Transverse colon (tissue), 4 donors: ENCODE measurements at regions not wholly inside any gene's neighbourhood (a gene's known extent, or its start where the extent isn't known, plus 50 kb on each side); places are given as distances from the start of the nearest gene placed in this dataset.

Experiments used
- DNase-seq: peaks from one replicate; pipeline ENCODE4 v3.0.0-alpha.2; 2019
- H3K27ac ChIP-seq, 4 donors: fragments of 200-600 bp; sonication (generic); 2 replicates each; pipeline ENCODE4 v1.5.1; 2016 to 2018; ENCODE audit warnings: inconsistent platforms in 4 of 4
- H3K27me3 ChIP-seq: fragments of 200-600 bp; sonication (generic); 2 replicates; pipeline ENCODE4 v1.5.1; 2017; ENCODE audit warnings: inconsistent platforms
- H3K36me3 ChIP-seq, 4 donors: fragments of 200-600 bp; sonication (generic); 2 replicates each; pipeline ENCODE4 v1.5.1; 2017 to 2019; ENCODE audit warnings: inconsistent platforms in 4 of 4
- H3K4me1 ChIP-seq, 4 donors: fragments of 200-600 bp; sonication (generic); 2 replicates each; pipeline ENCODE4 v1.5.1; 2017 to 2020; ENCODE audit warnings: inconsistent platforms in 4 of 4
- H3K4me3 ChIP-seq, 4 donors: fragments of 200-600 bp; sonication (generic); 1 replicate in 1 of 4; 2 replicates in 3 of 4; pipeline versions ENCODE4 v1.5.1 to v1.6.1; 2017 to 2019; ENCODE audit warnings: inconsistent platforms in 4 of 4
- H3K9me3 ChIP-seq, 2 donors: fragments of 200-600 bp; sonication (generic); 2 replicates each; pipeline ENCODE4 v1.5.1; 2017 to 2019; ENCODE audit warnings: inconsistent platforms in 2 of 2
- EP300 ChIP-seq: sonication (generic); formaldehyde crosslinking; IDR thresholded peaks from one replicate; pipeline ENCODE4 v1.6.1; 2017; ENCODE audit warnings: antibody characterized with exemption, low read depth
- POLR2A ChIP-seq: fragments of 450-650 bp; IDR thresholded peaks from one replicate; pipeline ENCODE4 v1.6.1; 2016; ENCODE audit warnings: antibody characterized with exemption, mild to moderate bottlenecking, moderate library complexity
- POLR2AphosphoS5 ChIP-seq, 3 donors: sonication (generic); formaldehyde crosslinking; IDR thresholded peaks; one replicate each; pipeline ENCODE4 v1.6.1; 2016; ENCODE audit warnings: antibody characterized with exemption in 3 of 3
- WGBS, 2 donors: methylation state at CpG; one replicate each; pipeline ENCODE4 v1.1.5; 2018; ENCODE audit warnings: low coverage in 1 of 2; 5-methylcytosine and 5-hydroxymethylcytosine counted together
- in situ Hi-C, 4 donors: fragments of 200-750 bp; cut with MboI; loops; one replicate each; pipeline versions ENCODE4 v1.15.0 to v1.15.1; 2017; ENCODE audit warnings: low sequenced_read_pairs in 3 of 4, low pct_ligation_motif_present in 1 of 4, low pct_unique_long_range_greater_than_20kb in 1 of 4
- intact Hi-C: fragments of 100-400 bp; cut with DNase I; formaldehyde crosslinking; loops from one replicate; pipeline ENCODE4 v1.15.1; 2023; ENCODE audit warnings: low total_unique reads
- TF ChIP-seq, protein P1 (sequence below), 5 experiments: fragments of 200-600 bp in 3 of 5; fragments of 450-650 bp in 2 of 5; sonication (generic) in 3 of 5; IDR thresholded peaks; 1 replicate in 2 of 5; 2 replicates in 3 of 5; pipeline ENCODE4 v1.5.1; 2016 to 2017; ENCODE audit warnings: antibody characterized with exemption in 5 of 5, inconsistent platforms in 3 of 5, mild to moderate bottlenecking in 2 of 5, moderate library complexity in 1 of 5

DNA sequence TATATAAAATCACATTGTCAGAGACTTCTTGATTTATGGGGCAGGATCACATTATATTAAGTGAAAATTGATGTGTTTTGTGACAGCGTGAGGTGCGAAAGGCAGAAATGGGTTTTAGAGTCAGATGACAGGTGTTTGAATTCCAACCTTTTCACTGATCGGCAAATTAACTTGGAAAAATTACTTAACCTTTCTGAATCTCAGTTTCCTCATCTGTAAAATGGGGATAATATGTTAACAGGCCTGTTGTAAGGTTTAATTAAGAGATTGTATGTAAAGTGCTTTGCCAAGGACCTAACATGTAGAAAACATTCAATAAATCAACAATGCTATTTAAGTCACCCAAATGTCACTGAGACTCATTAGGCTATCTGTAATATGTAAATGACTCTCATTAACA is 221.2 kb upstream of the LYZL1 start:
- in situ Hi-C loops, result no loop called here
- TF ChIP-seq EP300, result no peak
- no peak for TF ChIP-seq POLR2A
- Histone ChIP-seq H3K4me3 (no peak overlapping the region), H3K36me3 (no peaks in the 10 kb centered on the region), H3K27ac (no peak overlapping the region), H3K27me3 (no peaks in the 10 kb centered on the region), H3K9me3 (no peaks in the 10 kb centered on the region), H3K4me1 (no peaks in the 10 kb centered on the region)
- no peak for DNase-seq
- intact Hi-C loops, result no loop called here
- WGBS, 2 donors, result 95 to 96% methylated on average over 3 of the region's 3 CpGs

DNA sequence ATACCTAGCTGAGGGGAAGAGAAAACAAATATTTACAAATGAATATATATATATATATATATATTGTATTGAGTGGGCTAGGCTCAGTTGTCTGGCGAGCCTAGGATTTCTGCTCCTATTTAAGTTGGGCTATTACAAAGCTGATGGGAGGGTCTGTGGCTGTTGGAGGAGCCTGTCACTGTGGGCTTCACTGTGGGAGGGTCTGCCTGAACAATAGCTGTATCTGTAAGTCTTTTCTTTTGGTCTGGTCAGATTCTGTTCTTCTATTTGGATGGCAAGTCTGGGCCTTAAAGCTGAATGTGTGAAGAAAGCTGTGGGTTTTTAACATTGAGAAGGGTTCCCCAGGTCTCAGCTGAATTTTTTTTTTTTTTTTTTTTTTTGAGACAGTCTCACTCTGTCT is 220.6 kb upstream of the LYZL1 start:
- Histone ChIP-seq H3K36me3 (no peaks in the 10 kb centered on the region), H3K4me3 (no peak overlapping the region), H3K9me3 (no peaks in the 10 kb centered on the region), H3K27ac (no peak overlapping the region), H3K4me1 (no peaks in the 10 kb centered on the region), H3K27me3 (no peaks in the 10 kb centered on the region)
- no peak for DNase-seq
- WGBS, 2 donors, result 80 to 85% methylated on average over 1 of the region's 1 CpG
- intact Hi-C loops, result no loop called here
- TF ChIP-seq POLR2AphosphoS5 (IDR thresholded peaks at IDR 0.05) (no peak), POLR2A (no peak), EP300 (no peak)
- TF ChIP-seq, protein P1, sequence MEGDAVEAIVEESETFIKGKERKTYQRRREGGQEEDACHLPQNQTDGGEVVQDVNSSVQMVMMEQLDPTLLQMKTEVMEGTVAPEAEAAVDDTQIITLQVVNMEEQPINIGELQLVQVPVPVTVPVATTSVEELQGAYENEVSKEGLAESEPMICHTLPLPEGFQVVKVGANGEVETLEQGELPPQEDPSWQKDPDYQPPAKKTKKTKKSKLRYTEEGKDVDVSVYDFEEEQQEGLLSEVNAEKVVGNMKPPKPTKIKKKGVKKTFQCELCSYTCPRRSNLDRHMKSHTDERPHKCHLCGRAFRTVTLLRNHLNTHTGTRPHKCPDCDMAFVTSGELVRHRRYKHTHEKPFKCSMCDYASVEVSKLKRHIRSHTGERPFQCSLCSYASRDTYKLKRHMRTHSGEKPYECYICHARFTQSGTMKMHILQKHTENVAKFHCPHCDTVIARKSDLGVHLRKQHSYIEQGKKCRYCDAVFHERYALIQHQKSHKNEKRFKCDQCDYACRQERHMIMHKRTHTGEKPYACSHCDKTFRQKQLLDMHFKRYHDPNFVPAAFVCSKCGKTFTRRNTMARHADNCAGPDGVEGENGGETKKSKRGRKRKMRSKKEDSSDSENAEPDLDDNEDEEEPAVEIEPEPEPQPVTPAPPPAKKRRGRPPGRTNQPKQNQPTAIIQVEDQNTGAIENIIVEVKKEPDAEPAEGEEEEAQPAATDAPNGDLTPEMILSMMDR (IDR thresholded peaks at IDR 0.05), result no peak
- in situ Hi-C loops, result no loop called here

DNA sequence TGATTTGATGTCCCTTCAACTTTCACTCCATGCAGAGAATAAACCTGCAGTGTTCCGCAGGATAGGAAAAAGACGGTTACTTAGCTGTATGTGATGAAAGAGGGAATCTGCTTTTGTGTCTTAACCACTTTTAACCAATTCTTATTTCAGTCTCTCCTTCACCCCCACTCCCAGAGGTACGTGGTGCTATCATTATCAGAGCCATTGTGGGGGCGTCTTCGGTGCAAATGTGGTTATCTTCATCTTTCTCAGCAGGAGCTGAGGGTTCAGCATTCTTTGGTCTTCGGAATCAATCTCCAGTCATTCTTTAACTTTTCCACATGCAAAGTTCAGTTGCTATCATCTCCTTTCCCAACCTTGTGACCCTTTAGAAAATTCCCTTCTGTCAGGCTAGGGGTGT is 219.9 kb upstream of the LYZL1 start:
- intact Hi-C loops (no loop called here), in situ Hi-C loops (no loop called here)
- WGBS, 2 donors, result 84 to 90% methylated on average over 3 to 6 of the region's 6 CpGs
- Histone ChIP-seq H3K9me3 (no peaks in the 10 kb centered on the region), H3K4me3 (no peak overlapping the region), H3K27me3 (no peaks in the 10 kb centered on the region), H3K27ac (no peak overlapping the region), H3K36me3 (no peaks in the 10 kb centered on the region), H3K4me1 (no peaks in the 10 kb centered on the region)
- DNase-seq, result no peak
- TF ChIP-seq EP300 (no peak), POLR2A (no peak), POLR2AphosphoS5 (IDR thresholded peaks at IDR 0.05) (no peak)
- TF ChIP-seq, protein P1 (IDR thresholded peaks at IDR 0.05), result no peak

DNA sequence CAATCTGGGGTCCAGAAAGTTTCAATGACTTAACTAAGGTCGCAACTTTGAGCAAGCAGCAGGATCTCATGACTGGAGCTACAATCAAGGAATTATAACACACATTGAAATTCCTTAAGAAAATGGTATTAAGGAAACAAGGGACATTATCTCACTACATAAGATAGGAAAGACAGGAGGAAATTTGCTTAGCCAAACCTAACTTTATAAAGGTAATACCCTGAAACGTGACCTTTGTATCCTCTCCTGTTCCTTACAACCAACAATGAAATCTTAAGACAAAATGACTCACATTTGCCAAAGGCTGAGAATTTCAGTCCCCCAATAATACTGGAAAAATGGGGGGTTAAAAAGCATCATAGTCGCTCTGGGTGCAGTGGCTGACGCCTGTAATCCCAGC is 218.9 kb upstream of the LYZL1 start:
- TF ChIP-seq EP300 (no peak), POLR2AphosphoS5 (IDR thresholded peaks at IDR 0.05) (no peak), POLR2A (no peak)
- TF ChIP-seq, protein P1 (IDR thresholded peaks at IDR 0.05), result no peak
- DNase-seq, result no peak
- Histone ChIP-seq H3K4me1 (no peaks in the 10 kb centered on the region), H3K27ac (no peak overlapping the region), H3K27me3 (no peaks in the 10 kb centered on the region), H3K36me3 (no peaks in the 10 kb centered on the region), H3K9me3 (no peaks in the 10 kb centered on the region), H3K4me3 (no peak overlapping the region)
- intact Hi-C loops, result no loop called here
- in situ Hi-C loops, result no loop called here
- WGBS, 2 donors, result 55 to 68% methylated on average over 2 to 4 of the region's 4 CpGs

DNA sequence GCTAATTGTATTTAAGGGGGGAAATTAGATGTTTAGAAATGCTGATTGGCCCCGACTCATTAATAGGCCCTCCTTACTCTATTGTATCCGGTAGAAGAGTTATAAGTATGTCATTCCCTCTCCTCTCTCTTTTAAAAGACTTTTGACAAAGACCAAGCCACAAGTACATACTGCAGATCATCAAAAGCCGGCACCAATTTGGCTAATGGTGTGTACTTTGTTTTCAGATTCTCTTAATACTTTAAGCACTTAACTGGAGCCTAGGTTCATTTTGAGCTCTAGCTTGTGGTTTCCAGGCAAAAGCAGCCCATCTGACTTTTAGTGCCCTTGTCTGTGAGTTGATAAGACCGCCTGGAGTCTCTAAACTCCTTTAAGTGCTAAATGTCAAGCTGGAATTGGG is 210.0 kb upstream of the LYZL1 start:
- no peak for TF ChIP-seq EP300
- TF ChIP-seq, protein P1 (IDR thresholded peaks at IDR 0.05), result no peak
- intact Hi-C loops (no loop called here), in situ Hi-C loops (no loop called here)
- 56 to 61% methylated on average over 2 to 4 of the region's 4 CpGs for WGBS, 2 donors
- Histone ChIP-seq H3K9me3 (no peaks in the 10 kb centered on the region), H3K27me3 (no peaks in the 10 kb centered on the region), H3K27ac (no peak overlapping the region), H3K4me1 (no peaks in the 10 kb centered on the region), H3K36me3 (no peaks in the 10 kb centered on the region), H3K4me3 (no peak overlapping the region)
- no peak for DNase-seq
